Activated CD4-positive, alpha-beta T cell treated with anti-CD3 and anti-CD28 coated beads, Interleukin-2, amount 10 ng/mL, durations not matched to agents 7 days and 5 days (primary cell): ENCODE measurements at regions not wholly inside any gene's neighbourhood (a gene's known extent, or its start where the extent isn't known, plus 50 kb on each side); places are given as distances from the start of the nearest gene placed in this dataset.
"Not testable (repeated sequence)": the region's sequence is repeated elsewhere in the genome, so short reads cannot be mapped to it uniquely, and the experiment has no call there.

ENCODE experiments used
- CTCF ChIA-PET: fragments of 350-600 bp; sonication (Branson Sonifier 250); formaldehyde crosslinking; loops from one replicate; lab custom pipeline; 2021; ENCODE audit warnings: antibody characterized with exemption; lab: Charles Lee
- POLR2A ChIA-PET: fragments of 350-600 bp; sonication (Branson Sonifier 250); formaldehyde crosslinking; loops from one replicate; lab custom pipeline; 2021; ENCODE audit warnings: antibody characterized with exemption; lab: Charles Lee
- DNase-seq: peaks from one replicate; pipeline ENCODE4 v3.0.0-alpha.2; 2020
- H3K27ac Mint-ChIP-seq: one replicate; pipeline ENCODE4 v1.8.0; 2021; ENCODE audit warnings: mild to moderate bottlenecking, moderate library complexity, mixed read lengths
- H3K27me3 Mint-ChIP-seq: one replicate; pipeline ENCODE4 v1.8.0; 2021; ENCODE audit warnings: mixed read lengths
- H3K36me3 Mint-ChIP-seq: one replicate; pipeline ENCODE4 v1.8.0; 2021; ENCODE audit warnings: low read depth, mixed read lengths
- H3K4me1 Mint-ChIP-seq: one replicate; pipeline ENCODE4 v1.8.0; 2021; ENCODE audit warnings: mixed read lengths
- H3K4me3 Mint-ChIP-seq: one replicate; pipeline ENCODE4 v1.8.0; 2021; ENCODE audit warnings: mild to moderate bottlenecking, moderate library complexity, mixed read lengths
- H3K9me3 Mint-ChIP-seq: one replicate; pipeline ENCODE4 v1.8.0; 2021; ENCODE audit warnings: mixed read lengths

GRCh38 chr10:46216003-46216634, 70.7 kb upstream of the ANTXRL start:
- H3K4me3 Mint-ChIP-seq: no peak overlapping the region
- no peaks in the 10 kb centered on the region for H3K9me3 Mint-ChIP-seq
- peaks cover 17% of the 10 kb centered on the region for H3K4me1 Mint-ChIP-seq
- H3K27me3 Mint-ChIP-seq: no peaks in the 10 kb centered on the region
- H3K36me3 Mint-ChIP-seq: peaks cover 18% of the 10 kb centered on the region
- CTCF ChIA-PET: no interaction called here
- peak; percentile 5 for DNase-seq
- POLR2A ChIA-PET: no interaction called here
- peak overlapping the region; percentile 5 for H3K27ac Mint-ChIP-seq

DNA sequence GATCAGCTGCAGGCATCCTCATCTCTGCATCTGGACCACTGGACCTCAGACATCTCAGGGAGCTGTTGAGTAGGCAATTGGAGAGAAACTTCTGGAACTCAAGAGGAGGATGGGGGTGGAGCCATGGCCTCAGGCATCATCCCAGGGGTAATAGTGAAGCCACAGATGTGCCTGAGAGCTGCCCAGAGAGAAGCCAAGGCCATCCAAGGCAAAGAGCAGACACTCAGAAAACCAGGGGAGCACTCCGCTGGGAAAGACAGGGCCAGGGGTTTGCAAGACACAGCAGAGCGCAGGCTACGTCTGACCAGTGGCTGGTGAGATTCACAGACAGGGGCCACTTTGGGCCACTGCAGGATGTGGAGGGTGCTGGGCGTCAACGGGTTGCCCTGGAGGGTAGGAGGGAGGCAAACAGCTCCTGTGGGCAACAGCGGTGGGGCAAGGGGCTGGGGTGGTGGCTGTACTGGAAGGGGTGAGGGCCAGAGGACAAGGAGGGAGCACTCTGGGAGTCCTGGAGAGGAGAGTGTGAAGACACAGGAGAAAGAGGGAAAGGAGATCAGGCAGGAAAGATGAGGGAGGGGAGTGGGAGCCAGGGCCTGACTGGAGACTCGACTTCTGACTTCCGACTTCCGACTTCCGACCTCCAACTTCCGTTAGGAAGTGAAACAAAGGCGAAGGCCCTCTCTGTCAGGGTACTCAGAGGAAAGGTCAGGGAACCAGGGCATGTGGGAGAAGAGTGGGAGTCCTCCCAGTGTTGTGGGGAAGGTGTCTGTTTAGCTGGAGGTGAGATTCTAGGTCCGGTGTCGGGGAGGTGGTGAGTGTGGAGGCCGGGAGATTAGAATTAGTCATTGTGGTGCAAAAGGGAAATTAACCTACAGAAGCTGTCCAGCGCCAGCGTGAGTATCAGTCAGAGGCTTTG, 69.7 kb upstream of the ANTXRL start:
- Mint-ChIP-seq H3K4me3 (no peak overlapping the region), H3K9me3 (no peaks in the 10 kb centered on the region), H3K36me3 (peaks cover 20% of the 10 kb centered on the region), H3K27me3 (no peaks in the 10 kb centered on the region), H3K27ac (peak overlapping the region; percentile 65), H3K4me1 (peaks cover 17% of the 10 kb centered on the region)
- ChIA-PET POLR2A (no interaction called here), CTCF (interaction anchor here (0.7 to 1.4 kb wide), 2 partner anchors 12 to 579 kb away, joined by 3 to 5 read pairs; no protein-coding TSS in a partner anchor)
- peak; percentile 4 for DNase-seq

DNA sequence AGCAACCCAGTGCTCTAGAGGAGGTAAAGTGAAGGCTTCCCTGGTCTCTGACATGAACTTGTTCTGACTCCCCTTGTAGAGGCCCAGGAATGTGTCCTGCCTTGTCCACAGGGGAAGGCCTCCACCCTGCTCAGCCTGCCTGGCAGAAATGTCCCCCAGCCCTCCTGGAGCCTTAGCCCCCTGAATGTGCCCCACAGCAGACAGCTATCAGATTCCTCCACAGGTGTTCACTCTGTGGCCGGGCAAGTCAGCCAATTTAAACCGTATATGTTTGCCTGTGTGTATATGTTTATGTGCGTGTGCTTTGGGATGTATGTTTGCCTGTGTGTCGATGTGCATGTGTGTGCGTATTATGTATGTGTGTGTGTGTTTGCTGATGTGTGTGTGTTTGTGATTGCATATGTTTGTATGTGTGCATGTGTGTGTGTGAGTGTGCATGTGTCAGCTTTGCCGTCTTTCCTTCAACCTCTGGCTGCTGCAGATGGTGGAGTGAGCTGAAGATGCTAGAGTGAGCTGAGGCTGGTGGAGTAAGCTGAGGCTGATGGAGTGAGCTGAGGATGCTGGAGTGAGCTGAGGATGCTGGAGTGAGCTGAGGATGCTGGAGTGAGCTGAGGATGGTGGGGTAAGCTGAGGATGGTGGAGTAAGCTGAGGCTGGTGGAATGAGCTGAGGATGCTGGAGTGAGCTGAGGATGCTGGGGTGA, 68.9 kb upstream of the ANTXRL start:
- Mint-ChIP-seq H3K27ac (peak overlapping the region; percentile 1), H3K4me3 (no peak overlapping the region), H3K27me3 (no peaks in the 10 kb centered on the region), H3K4me1 (peaks cover 17% of the 10 kb centered on the region), H3K9me3 (no peaks in the 10 kb centered on the region), H3K36me3 (peaks cover 25% of the 10 kb centered on the region)
- no peak for DNase-seq
- POLR2A ChIA-PET: no interaction called here
- CTCF ChIA-PET: interaction anchor here (0.7 to 1.4 kb wide), 2 partner anchors 12 to 578 kb away, joined by 3 to 5 read pairs; no protein-coding TSS in a partner anchor

DNA sequence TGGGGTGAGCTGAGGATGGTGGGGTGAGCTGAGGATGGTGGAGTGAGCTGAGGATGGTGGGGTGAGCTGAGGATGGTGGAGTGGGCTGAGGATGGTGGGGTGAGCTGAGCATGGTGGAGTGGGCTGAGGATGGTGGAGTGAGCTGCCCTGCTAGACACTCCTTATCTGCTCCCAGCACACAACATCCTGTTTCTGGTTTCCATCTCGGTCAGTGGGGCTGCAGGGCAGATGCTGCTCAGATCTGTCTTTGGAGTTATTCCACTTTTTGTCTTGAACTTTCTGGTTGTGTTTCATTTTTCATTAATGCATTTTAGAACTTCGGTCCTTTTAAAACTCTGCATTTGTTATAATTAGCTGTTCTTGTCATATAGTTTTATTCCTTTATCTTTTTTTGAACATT, 67.9 kb upstream of the ANTXRL start:
- CTCF ChIA-PET: interaction anchor here (1.4 kb wide), 1 partner anchor 11 kb away, joined by 5 read pairs; no protein-coding TSS in a partner anchor
- peak overlapping the region; percentile 42 for H3K27ac Mint-ChIP-seq

GRCh38 chr10:46219431-46219990, 67.3 kb upstream of the ANTXRL start:
- POLR2A ChIA-PET, DNase-seq, H3K9me3 Mint-ChIP-seq, H3K27me3 Mint-ChIP-seq, H3K4me3 Mint-ChIP-seq: not testable (repeated sequence)
- Mint-ChIP-seq H3K27ac (peak overlapping the region; percentile 56), H3K4me1 (peaks cover 19% of the 10 kb centered on the region), H3K36me3 (peaks cover 40% of the 10 kb centered on the region)
- CTCF ChIA-PET: interaction anchor here (0.9 kb wide), 1 partner anchor 16 kb away, joined by 3 read pairs; no protein-coding TSS in a partner anchor

More for the DNA sequence above, 67.9 kb upstream of the ANTXRL start:
- Mint-ChIP-seq H3K36me3 (peaks cover 34% of the 10 kb centered on the region), H3K9me3 (no peaks in the 10 kb centered on the region), H3K4me3 (no peak overlapping the region), H3K27me3 (no peaks in the 10 kb centered on the region), H3K4me1 (peaks cover 19% of the 10 kb centered on the region)
- no peak for DNase-seq
- POLR2A ChIA-PET: no interaction called here

DNA sequence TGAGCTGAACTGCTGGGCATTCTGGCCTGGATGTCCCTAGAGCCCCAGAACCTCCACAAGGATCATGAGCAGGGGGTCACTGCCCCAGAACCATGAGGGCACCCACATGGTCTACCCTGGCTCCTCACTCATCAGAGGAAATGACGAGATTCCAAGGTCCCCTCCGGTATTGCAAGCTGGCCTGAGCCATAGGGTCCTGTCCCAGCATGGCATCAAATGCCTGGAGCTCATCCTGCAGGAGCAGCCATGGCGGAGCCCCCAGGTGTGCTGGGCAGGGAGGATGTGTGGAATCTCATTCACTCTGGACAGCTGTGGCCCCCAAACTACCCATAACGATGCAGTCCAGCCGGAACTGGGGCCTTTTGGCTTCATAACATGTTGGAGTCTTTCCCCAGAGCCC, 66.6 kb upstream of the ANTXRL start:
- no peak for DNase-seq
- POLR2A ChIA-PET: no interaction called here
- H3K4me3 Mint-ChIP-seq: no peak overlapping the region
- no peaks in the 10 kb centered on the region for H3K9me3 Mint-ChIP-seq
- CTCF ChIA-PET: interaction anchor here (0.9 kb wide), 1 partner anchor 15 kb away, joined by 3 read pairs; no protein-coding TSS in a partner anchor
- H3K27ac Mint-ChIP-seq: no peak overlapping the region
- H3K36me3 Mint-ChIP-seq: peaks cover 44% of the 10 kb centered on the region
- H3K27me3 Mint-ChIP-seq: no peaks in the 10 kb centered on the region
- peaks cover 19% of the 10 kb centered on the region for H3K4me1 Mint-ChIP-seq

- POLR2A ChIA-PET: no interaction called here
Observed at GRCh38 chr10:46220872-46221538, 65.8 kb upstream of the ANTXRL start.

DNA sequence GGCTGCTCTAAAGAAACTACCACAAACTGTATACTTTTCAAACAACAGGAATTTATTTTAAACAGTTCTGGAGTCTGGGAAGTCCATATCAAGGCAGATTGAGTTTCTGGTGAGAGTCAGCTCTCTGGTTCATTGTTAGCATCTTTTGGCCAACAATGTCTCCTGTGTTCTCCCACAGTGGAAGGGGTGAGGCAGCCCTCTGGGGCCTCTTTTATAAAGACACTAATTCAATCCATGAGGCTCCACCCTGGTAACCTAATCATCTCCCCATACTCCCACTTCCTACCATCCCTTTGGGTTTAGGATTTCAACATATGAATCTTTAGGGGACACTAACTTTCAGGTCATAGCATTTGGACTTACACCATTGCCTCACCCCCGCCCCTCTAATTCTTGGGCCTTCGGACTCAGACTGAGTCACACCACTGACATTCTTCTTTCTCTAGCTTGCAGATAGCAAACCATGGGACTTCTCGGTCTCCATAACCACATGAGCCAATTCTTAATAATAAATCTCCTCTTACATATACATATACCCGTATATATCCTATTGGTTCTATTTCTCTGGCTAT, 64.3 kb upstream of the ANTXRL start:
- ChIA-PET POLR2A (no interaction called here), CTCF (no interaction called here)
- Mint-ChIP-seq H3K27me3 (no peaks in the 10 kb centered on the region), H3K9me3 (no peaks in the 10 kb centered on the region), H3K4me3 (no peak overlapping the region), H3K36me3 (peaks cover 49% of the 10 kb centered on the region), H3K4me1 (peaks cover 19% of the 10 kb centered on the region), H3K27ac (no peak overlapping the region)
- no peak for DNase-seq

More at GRCh38 chr10:46220872-46221538, 65.8 kb upstream of the ANTXRL start:
- no peaks in the 10 kb centered on the region for H3K27me3 Mint-ChIP-seq
- no peak overlapping the region for H3K4me3 Mint-ChIP-seq
- no peaks in the 10 kb centered on the region for H3K9me3 Mint-ChIP-seq
- peaks cover 47% of the 10 kb centered on the region for H3K36me3 Mint-ChIP-seq
- no peak overlapping the region for H3K27ac Mint-ChIP-seq
- DNase-seq: peak; percentile 5
- CTCF ChIA-PET: no interaction called here
- H3K4me1 Mint-ChIP-seq: peaks cover 19% of the 10 kb centered on the region

- CTCF ChIA-PET: no interaction called here
- Mint-ChIP-seq H3K27me3 (no peaks in the 10 kb centered on the region), H3K27ac (no peak overlapping the region), H3K4me3 (no peak overlapping the region), H3K36me3 (peaks cover 46% of the 10 kb centered on the region), H3K4me1 (peaks cover 16% of the 10 kb centered on the region), H3K9me3 (no peaks in the 10 kb centered on the region)
- POLR2A ChIA-PET: no interaction called here
- peak; percentile 30 for DNase-seq
Observed at GRCh38 chr10:46223064-46223480, 63.7 kb upstream of the ANTXRL start.

- H3K27me3 Mint-ChIP-seq: no peaks in the 10 kb centered on the region
- H3K9me3 Mint-ChIP-seq: no peaks in the 10 kb centered on the region
- peaks cover 43% of the 10 kb centered on the region for H3K36me3 Mint-ChIP-seq
- ChIA-PET CTCF (interaction anchor here (1.1 kb wide), 1 partner anchor 11 kb away, joined by 3 read pairs; no protein-coding TSS in a partner anchor), POLR2A (no interaction called here)
- no peak overlapping the region for H3K27ac Mint-ChIP-seq
- peak; percentile 4 for DNase-seq
- no peak overlapping the region for H3K4me3 Mint-ChIP-seq
- peaks cover 14% of the 10 kb centered on the region for H3K4me1 Mint-ChIP-seq
Observed at GRCh38 chr10:46223626-46224413, 63.0 kb upstream of the ANTXRL start.

DNA sequence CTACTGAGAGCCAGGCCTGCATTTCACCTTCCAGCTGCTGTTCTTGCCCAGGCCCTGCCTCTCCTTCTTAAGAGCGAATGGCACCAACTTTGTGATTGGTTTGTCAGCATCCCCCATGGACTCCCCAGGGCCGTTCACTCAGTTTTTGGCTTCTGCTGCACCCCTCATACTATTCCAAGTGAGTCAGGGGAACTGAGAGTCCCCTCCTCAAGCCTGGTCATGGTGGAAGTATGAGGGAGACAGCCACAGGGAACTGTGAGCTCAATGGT, 62.4 kb upstream of the ANTXRL start:
- Mint-ChIP-seq H3K36me3 (peaks cover 44% of the 10 kb centered on the region), H3K27me3 (no peaks in the 10 kb centered on the region), H3K4me1 (peaks cover 13% of the 10 kb centered on the region), H3K9me3 (no peaks in the 10 kb centered on the region), H3K4me3 (no peak overlapping the region), H3K27ac (no peak overlapping the region)
- ChIA-PET POLR2A (no interaction called here), CTCF (interaction anchor here (1.1 kb wide), 1 partner anchor 10 kb away, joined by 3 read pairs; no protein-coding TSS in a partner anchor)
- DNase-seq: no peak
